Fibroblast of pulmonary artery (primary cell): ENCODE measurements at regions not wholly inside any gene's neighbourhood (a gene's known extent, or its start where the extent isn't known, plus 50 kb on each side); places are given as distances from the start of the nearest gene placed in this dataset.

Experiments
- DNase-seq: peaks from one replicate; pipeline ENCODE4 v3.0.0-alpha.2; 2010; ENCODE audit warnings: low read depth
- H3K4me3 ChIP-seq: replicated peaks from 2 replicates; pipeline ENCODE4 v1.5.1; 2011; ENCODE audit warnings: low read depth, mild to moderate bottlenecking, control low read depth, low read length, moderate library complexity
- TF ChIP-seq, protein P1 (sequence below): IDR thresholded peaks from 2 replicates; pipeline ENCODE4 v1.5.1; 2011; ENCODE audit warnings: mild to moderate bottlenecking, control low read depth, low read length, inconsistent platforms; ENCODE audit errors: missing control alignments

DNA sequence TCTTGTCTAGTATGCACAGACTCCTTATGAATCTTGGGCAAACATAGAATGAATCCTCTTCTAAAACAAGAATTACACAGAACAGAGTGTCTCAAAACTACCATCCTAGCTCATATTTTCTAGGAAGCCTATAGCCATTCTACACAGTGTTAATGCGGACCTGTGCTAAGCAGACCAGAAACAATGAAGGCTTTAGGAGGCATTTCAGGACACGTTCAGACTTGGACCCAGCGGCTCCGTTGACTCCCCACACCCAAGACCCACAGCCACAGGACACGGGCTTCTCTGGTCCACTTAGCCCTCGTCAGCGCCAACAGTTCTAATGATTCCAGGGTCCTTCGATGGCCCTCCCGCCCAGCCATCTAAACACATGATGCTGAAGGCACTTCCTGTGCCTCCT is 182.2 kb downstream of the BCL11A start:
- TF ChIP-seq, protein P1, sequence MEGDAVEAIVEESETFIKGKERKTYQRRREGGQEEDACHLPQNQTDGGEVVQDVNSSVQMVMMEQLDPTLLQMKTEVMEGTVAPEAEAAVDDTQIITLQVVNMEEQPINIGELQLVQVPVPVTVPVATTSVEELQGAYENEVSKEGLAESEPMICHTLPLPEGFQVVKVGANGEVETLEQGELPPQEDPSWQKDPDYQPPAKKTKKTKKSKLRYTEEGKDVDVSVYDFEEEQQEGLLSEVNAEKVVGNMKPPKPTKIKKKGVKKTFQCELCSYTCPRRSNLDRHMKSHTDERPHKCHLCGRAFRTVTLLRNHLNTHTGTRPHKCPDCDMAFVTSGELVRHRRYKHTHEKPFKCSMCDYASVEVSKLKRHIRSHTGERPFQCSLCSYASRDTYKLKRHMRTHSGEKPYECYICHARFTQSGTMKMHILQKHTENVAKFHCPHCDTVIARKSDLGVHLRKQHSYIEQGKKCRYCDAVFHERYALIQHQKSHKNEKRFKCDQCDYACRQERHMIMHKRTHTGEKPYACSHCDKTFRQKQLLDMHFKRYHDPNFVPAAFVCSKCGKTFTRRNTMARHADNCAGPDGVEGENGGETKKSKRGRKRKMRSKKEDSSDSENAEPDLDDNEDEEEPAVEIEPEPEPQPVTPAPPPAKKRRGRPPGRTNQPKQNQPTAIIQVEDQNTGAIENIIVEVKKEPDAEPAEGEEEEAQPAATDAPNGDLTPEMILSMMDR, result no peak
- no peak overlapping the region for H3K4me3 ChIP-seq
- no peak for DNase-seq

DNA sequence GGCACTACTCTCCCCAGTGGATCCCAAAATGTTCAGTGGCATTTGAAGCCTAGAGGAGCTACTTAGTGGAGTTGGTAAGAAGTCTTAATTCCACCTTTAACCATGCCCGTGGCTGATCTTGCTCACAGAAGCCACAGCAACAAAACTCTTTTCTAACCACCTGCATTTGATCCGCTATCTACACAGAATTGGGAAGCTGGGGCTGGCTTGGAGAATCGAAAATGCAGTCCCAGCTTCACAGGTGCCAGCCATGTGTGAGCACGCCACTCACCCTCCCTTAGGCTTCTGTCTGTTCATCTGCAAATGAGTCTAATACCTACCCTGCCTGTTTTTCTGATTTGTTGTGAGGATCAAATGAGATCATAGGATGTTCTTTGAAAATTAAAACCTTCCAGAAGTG is 182.6 kb downstream of the BCL11A start:
- DNase-seq, result no peak
- no peak overlapping the region for H3K4me3 ChIP-seq
- TF ChIP-seq, protein P1, result no peak

DNA sequence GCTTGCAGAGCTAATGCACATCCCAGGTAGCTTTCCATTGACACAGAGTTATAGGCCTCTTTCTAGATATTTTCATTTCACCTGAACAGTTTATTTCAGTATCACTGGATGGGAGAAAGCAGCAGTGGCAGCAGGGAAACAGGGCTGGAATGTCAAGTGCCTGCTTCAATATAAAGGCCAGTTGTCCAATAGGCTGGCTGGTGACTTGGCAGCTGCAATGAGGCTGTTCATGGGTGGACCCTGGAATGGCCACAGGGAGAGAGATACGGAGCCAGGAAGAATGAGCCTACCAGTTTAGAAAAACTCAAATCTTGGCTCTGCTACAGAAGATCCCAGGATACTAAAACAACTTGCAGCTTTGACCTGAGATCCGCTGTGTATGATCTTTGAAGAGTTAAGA is 185.0 kb downstream of the BCL11A start:
- no peak overlapping the region for H3K4me3 ChIP-seq
- TF ChIP-seq, protein P1, result no peak
- DNase-seq, result no peak

DNA sequence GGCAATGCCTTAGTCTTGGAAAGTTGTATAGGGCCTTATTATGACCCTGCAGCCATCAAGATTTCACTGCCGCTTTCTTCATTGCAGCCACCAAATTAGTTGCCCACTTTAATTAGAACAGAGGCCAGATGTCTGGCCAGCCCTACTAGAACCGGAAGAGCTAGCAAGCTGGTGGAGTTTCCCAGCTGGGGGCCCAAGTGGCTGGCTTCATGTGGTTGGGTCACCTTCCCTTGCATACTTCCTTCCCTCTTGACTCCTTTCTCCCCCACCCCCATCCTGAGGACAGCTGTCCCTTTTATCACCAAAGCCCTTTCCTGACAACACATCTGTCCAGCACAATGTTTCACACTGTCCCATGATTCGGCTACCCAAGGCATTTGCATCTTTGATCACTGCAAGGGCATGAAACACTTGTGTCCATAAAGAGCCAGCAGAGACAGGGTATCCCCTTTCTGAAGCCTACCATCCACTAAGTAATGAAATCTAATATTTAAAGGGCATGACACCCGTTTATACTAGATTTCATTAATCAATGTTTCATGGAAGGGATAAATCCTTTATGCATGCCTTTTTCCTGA is 187.2 kb downstream of the BCL11A start:
- TF ChIP-seq, protein P1, result no peak
- H3K4me3 ChIP-seq, result no peak overlapping the region
- DNase-seq, result no peak

DNA sequence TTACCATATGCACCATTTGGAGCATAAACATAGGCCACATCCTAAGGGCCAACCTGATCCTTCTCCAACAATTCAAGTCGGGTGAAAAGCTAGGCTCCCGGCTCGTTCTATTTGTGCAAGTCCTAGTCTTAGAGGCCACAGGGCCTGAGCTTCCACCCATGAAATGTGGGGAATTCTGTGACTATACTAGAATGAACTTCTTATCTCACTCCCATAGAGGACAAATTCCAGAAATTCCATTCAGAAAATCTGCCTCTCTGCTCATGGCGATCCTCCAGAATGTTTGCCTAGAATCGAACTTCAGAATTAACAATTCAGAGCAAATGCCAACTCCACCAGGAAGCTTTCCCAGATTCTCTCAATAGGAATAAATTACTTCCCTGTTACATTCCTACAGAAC is 187.9 kb downstream of the BCL11A start:
- TF ChIP-seq, protein P1, result no peak
- peak; percentile 14 for DNase-seq
- H3K4me3 ChIP-seq, result no peak overlapping the region

DNA sequence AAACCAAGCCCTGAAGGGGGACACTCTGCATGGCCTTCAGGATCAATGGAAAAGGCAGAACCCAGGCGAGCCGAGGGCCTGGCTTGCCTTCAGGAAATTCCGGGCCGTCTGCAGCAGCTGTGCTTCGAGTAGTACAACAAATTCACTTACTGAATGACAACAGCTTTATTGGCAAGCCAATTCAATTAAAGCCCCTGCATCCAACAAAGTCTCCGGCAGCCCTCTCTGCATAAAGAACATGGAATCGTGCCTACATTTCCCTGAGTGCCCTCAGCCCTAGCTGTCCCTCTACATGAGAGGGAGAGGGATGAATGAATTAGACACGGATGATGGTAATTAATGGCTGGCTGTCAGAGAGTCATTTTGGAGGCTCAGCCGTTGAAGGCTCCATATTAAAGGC is 189.0 kb downstream of the BCL11A start:
- H3K4me3 ChIP-seq, result no peak overlapping the region
- no peak for DNase-seq
- TF ChIP-seq, protein P1, result no peak

DNA sequence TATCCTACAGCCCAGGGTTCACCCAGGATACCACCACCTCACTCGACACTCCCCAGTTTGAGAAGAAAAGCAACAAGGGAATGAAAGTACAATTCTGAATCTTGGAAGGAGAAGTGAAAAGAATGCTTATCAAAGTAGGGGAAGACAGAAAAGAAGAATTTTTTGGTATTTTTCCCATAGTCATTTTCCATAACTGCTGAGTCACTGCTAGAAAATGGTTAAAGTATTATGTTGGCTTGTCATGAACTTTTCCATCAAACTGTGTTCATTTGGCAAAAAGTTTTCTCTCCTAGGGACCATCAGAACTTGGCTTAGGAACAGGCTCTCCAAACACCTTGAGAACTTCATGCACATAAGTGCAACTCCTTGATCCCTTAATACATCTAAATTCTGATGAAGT is 192.0 kb downstream of the BCL11A start:
- H3K4me3 ChIP-seq, result no peak overlapping the region
- DNase-seq, result no peak
- TF ChIP-seq, protein P1, result no peak
